ENCODE measurements at regions not wholly inside any gene's neighbourhood (a gene's known extent, or its start where the extent isn't known, plus 50 kb on each side); places are given as distances from the start of the nearest gene placed in this dataset.
"Not testable (repeated sequence)": the region's sequence is repeated elsewhere in the genome, so short reads cannot be mapped to it uniquely, and the experiment has no call there.

- H3K4me3 ChIP-seq = no peak overlapping the region
- no peak overlapping the region for H3K4me2 ChIP-seq
- H3K27ac ChIP-seq = no peak overlapping the region
- no peaks in the 10 kb centered on the region for H3K36me3 ChIP-seq
- no peaks in the 10 kb centered on the region for H3K4me1 ChIP-seq
- H3K27me3 ChIP-seq = no peaks in the 10 kb centered on the region
- peaks cover 23% of the 10 kb centered on the region for H3K9me3 ChIP-seq
- H4K20me1 ChIP-seq = no peaks in the 10 kb centered on the region
- no peak overlapping the region for H3K9ac ChIP-seq
- no peak for TF ChIP-seq Cebpa-rat (IDR thresholded peaks at IDR 0.05)
Measured at GRCh38 chr5:42317575-42317974, 105.7 kb upstream of the GHR start.

DNA sequence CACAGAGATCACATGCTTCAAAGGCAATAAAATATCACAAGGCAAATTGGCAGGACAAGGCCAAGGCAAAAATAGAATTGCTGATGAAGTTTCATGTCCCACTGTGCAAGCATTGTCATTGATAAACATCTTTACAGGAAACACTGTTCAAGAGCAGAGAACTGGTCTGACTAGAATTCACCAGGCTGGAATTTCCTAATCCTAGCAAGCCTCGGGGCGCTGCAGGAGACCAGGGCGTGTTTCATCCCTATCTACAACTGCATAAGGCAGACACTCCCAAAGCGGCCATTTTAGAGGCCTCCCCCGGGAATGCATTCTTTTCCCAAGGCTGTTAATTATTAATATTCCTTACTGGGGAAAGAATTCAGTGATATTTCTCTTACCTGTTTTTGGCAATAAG, 103.7 kb upstream of the GHR start:
- not testable (repeated sequence) for H3K27me3 ChIP-seq, H4K20me1 ChIP-seq, H3K4me1 ChIP-seq, H3K36me3 ChIP-seq, H3K4me3 ChIP-seq, H3K27ac ChIP-seq, H3K9ac ChIP-seq, H3K4me2 ChIP-seq
- peaks cover 23% of the 10 kb centered on the region for H3K9me3 ChIP-seq

DNA sequence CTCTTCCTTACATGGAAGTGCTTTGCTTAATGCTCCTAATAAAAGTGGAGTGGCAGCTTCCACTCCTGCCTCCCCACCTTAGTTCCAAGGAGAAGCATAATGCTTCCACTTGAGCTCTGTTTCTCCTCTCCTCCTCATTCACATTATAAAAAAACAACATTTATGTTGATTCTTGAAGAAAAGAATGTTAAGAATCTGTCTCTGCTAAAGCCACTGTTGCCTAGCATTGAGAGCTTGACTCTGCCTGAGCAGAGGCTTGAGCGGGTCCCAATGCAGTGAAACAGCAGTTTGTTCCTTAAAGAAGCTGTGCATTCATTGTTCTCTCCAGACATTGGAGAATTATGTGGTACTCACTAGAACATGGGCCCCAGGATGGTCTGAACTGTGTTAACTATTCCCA, 101.5 kb upstream of the GHR start:
- no peak overlapping the region for H3K9ac ChIP-seq
- no peaks in the 10 kb centered on the region for H4K20me1 ChIP-seq
- no peaks in the 10 kb centered on the region for H3K27me3 ChIP-seq
- H3K4me2 ChIP-seq = no peak overlapping the region
- peaks cover 23% of the 10 kb centered on the region for H3K9me3 ChIP-seq
- no peak for TF ChIP-seq Cebpa-rat (IDR thresholded peaks at IDR 0.05)
- H3K4me1 ChIP-seq = no peaks in the 10 kb centered on the region
- no peaks in the 10 kb centered on the region for H3K36me3 ChIP-seq
- H3K4me3 ChIP-seq = no peak overlapping the region
- no peak overlapping the region for H3K27ac ChIP-seq

- Histone ChIP-seq H3K4me1 (peaks cover 5% of the 10 kb centered on the region; the same call in 1 of the 2 replicates), H3K4me2 (no peak overlapping the region), H3K36me3 (no peaks in the 10 kb centered on the region), H3K27ac (no peak overlapping the region), H3K4me3 (no peak overlapping the region), H4K20me1 (no peaks in the 10 kb centered on the region), H3K27me3 (no peaks in the 10 kb centered on the region), H3K9ac (no peak overlapping the region), H3K9me3 (peaks cover 31% of the 10 kb centered on the region)
- TF ChIP-seq Cebpa-rat (IDR thresholded peaks at IDR 0.05) = no peak
Measured at GRCh38 chr5:42337143-42337542, 86.1 kb upstream of the GHR start.

DNA sequence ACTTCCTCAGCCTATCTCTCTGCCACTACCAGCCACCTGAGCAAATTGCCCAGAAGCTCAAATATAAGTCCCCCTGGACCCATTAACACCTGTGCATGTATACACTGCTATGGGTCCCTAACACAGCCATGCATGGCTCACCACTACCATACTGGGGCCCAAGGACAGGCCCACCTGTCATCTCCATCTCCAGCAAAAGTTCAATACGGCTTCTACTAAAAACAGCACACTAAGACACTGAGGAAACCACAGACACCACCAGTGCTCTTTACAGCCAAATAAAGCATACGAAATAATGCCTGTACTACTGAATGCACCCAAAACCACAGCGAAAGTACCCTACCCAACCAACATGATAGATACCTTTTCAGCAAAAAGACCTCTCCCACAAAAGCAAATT, 85.6 kb upstream of the GHR start:
- H3K4me1 ChIP-seq = peaks cover 5% of the 10 kb centered on the region; the same call in 1 of the 2 replicates
- H3K36me3 ChIP-seq = no peaks in the 10 kb centered on the region
- H3K9me3 ChIP-seq = peaks cover 31% of the 10 kb centered on the region
- no peaks in the 10 kb centered on the region for H3K27me3 ChIP-seq
- no peak overlapping the region for H3K4me2 ChIP-seq
- no peak overlapping the region for H3K27ac ChIP-seq
- no peaks in the 10 kb centered on the region for H4K20me1 ChIP-seq
- no peak overlapping the region for H3K9ac ChIP-seq
- H3K4me3 ChIP-seq = no peak overlapping the region
- TF ChIP-seq Cebpa-rat (IDR thresholded peaks at IDR 0.05) = no peak

DNA sequence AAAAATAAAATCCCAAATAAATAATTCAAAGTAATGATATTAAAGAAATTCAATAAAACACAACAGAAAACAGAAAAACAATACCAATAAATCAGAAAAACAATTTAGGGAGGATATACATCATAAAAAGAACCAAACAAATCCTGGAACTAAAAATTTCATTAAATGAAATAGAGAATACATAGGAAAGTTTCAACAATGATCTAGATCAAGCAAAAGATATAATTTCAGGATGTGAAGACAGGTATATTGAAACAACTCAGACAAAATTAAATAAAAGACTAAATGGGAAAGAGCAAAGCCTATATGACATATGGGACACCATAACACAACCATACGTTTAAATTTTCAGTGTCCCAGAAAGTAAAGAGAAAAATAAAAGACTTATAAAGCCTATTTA, 85.1 kb upstream of the GHR start:
- no peak for TF ChIP-seq Cebpa-rat (IDR thresholded peaks at IDR 0.05)
- Histone ChIP-seq H3K27me3 (no peaks in the 10 kb centered on the region), H4K20me1 (no peaks in the 10 kb centered on the region), H3K4me3 (no peak overlapping the region), H3K27ac (no peak overlapping the region), H3K9me3 (peaks cover 31% of the 10 kb centered on the region), H3K36me3 (no peaks in the 10 kb centered on the region), H3K4me1 (peaks cover 5% of the 10 kb centered on the region; the same call in 1 of the 2 replicates), H3K9ac (no peak overlapping the region), H3K4me2 (no peak overlapping the region)

- Histone ChIP-seq H3K9me3 (peaks cover 12% of the 10 kb centered on the region), H4K20me1 (no peaks in the 10 kb centered on the region), H3K4me1 (no peaks in the 10 kb centered on the region), H3K4me2 (no peak overlapping the region), H3K27me3 (no peaks in the 10 kb centered on the region), H3K4me3 (no peak overlapping the region), H3K27ac (no peak overlapping the region), H3K9ac (no peak overlapping the region), H3K36me3 (no peaks in the 10 kb centered on the region)
- TF ChIP-seq Cebpa-rat (IDR thresholded peaks at IDR 0.05) = no peak
Measured at GRCh38 chr5:42349163-42349562, 74.1 kb upstream of the GHR start.

DNA sequence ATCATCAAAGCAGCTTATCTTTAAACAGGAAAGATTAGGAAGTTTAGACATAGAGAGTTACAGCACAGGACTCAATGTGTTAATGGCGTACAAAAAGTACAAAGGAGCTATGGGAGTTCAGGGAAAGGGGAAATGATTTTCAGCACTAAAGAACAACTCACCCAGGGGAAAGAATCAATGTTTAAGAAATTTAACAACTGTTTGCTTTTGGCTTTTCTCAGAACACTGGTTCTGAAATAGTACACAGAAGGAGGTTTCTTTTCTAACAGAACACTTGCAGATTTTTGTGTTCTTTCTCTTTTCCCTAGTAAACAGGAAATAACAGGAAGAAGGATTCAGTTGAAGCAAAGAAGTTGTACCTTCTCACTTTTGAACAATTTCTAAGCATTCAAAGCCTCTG, 71.3 kb upstream of the GHR start:
- Histone ChIP-seq H3K9ac (no peak overlapping the region), H3K4me2 (no peak overlapping the region), H3K4me1 (no peaks in the 10 kb centered on the region), H3K27ac (no peak overlapping the region), H3K27me3 (no peaks in the 10 kb centered on the region), H3K9me3 (peaks cover 12% of the 10 kb centered on the region), H3K4me3 (no peak overlapping the region), H3K36me3 (no peaks in the 10 kb centered on the region), H4K20me1 (no peaks in the 10 kb centered on the region)
- no peak for TF ChIP-seq Cebpa-rat (IDR thresholded peaks at IDR 0.05)

DNA sequence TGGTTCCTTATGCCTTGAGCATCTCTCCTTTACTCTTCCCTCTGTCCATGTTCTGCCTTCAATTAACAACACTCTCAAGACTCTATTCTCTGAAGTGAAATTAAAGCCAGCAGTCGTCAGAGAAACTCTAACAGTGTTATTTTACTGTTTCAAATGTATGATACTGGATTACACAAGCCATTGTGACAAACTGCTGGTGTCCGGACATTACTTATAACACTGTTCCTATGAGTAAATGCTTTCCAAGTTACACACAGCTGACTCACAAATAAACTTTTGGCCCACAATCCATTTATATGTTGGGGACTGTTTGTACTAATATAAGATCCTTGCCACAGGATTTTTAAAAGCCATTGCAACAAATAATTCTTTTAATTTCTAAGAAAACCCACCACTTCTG, 63.2 kb upstream of the GHR start:
- H4K20me1 ChIP-seq = no peaks in the 10 kb centered on the region
- no peaks in the 10 kb centered on the region for H3K9me3 ChIP-seq
- no peak overlapping the region for H3K27ac ChIP-seq
- H3K4me3 ChIP-seq = no peak overlapping the region
- H3K4me1 ChIP-seq = no peaks in the 10 kb centered on the region
- no peaks in the 10 kb centered on the region for H3K36me3 ChIP-seq
- no peak for TF ChIP-seq Cebpa-rat (IDR thresholded peaks at IDR 0.05)
- no peaks in the 10 kb centered on the region for H3K27me3 ChIP-seq
- no peak overlapping the region for H3K9ac ChIP-seq
- no peak overlapping the region for H3K4me2 ChIP-seq

- Histone ChIP-seq H3K9ac (no peak overlapping the region), H3K4me2 (no peak overlapping the region), H4K20me1 (no peaks in the 10 kb centered on the region), H3K4me3 (no peak overlapping the region), H3K27ac (no peak overlapping the region), H3K4me1 (no peaks in the 10 kb centered on the region), H3K27me3 (no peaks in the 10 kb centered on the region), H3K36me3 (no peaks in the 10 kb centered on the region), H3K9me3 (no peaks in the 10 kb centered on the region)
- TF ChIP-seq Cebpa-rat (IDR thresholded peaks at IDR 0.05) = no peak
Measured at GRCh38 chr5:42360616-42361314, 62.5 kb upstream of the GHR start.

- no peaks in the 10 kb centered on the region for H4K20me1 ChIP-seq
- H3K4me2 ChIP-seq = no peak overlapping the region
- no peak overlapping the region for H3K27ac ChIP-seq
- no peaks in the 10 kb centered on the region for H3K9me3 ChIP-seq
- H3K36me3 ChIP-seq = no peaks in the 10 kb centered on the region
- H3K9ac ChIP-seq = no peak overlapping the region
- no peak overlapping the region for H3K4me3 ChIP-seq
- no peak for TF ChIP-seq Cebpa-rat (IDR thresholded peaks at IDR 0.05)
- H3K4me1 ChIP-seq = no peaks in the 10 kb centered on the region
- H3K27me3 ChIP-seq = no peaks in the 10 kb centered on the region
Measured at GRCh38 chr5:42361315-42361688, 61.9 kb upstream of the GHR start.
